DND-41 (cell line): ENCODE measurements at regions not wholly inside any gene's neighbourhood (a gene's known extent, or its start where the extent isn't known, plus 50 kb on each side); places are given as distances from the start of the nearest gene placed in this dataset.

ENCODE experiments used
- EZH2 ChIP-seq: IDR thresholded peaks from 3 replicates; pipeline ENCODE4 v1.6.1; 2012; ENCODE audit warnings: borderline replicate concordance, low read depth, mild to moderate bottlenecking, moderate library complexity, low read length, inconsistent platforms; ENCODE audit not compliant: severe bottlenecking
- TF ChIP-seq, protein P1 (sequence below): IDR thresholded peaks from 2 replicates; pipeline ENCODE4 v1.5.1; 2012; ENCODE audit warnings: borderline replicate concordance, low read length, moderate library complexity, mild to moderate bottlenecking; ENCODE audit not compliant: poor library complexity, severe bottlenecking; ENCODE audit errors: extremely low read depth

GRCh38 chr1:60769082-60769481 is 313.3 kb upstream of the NFIA start:
- TF ChIP-seq, protein P1, sequence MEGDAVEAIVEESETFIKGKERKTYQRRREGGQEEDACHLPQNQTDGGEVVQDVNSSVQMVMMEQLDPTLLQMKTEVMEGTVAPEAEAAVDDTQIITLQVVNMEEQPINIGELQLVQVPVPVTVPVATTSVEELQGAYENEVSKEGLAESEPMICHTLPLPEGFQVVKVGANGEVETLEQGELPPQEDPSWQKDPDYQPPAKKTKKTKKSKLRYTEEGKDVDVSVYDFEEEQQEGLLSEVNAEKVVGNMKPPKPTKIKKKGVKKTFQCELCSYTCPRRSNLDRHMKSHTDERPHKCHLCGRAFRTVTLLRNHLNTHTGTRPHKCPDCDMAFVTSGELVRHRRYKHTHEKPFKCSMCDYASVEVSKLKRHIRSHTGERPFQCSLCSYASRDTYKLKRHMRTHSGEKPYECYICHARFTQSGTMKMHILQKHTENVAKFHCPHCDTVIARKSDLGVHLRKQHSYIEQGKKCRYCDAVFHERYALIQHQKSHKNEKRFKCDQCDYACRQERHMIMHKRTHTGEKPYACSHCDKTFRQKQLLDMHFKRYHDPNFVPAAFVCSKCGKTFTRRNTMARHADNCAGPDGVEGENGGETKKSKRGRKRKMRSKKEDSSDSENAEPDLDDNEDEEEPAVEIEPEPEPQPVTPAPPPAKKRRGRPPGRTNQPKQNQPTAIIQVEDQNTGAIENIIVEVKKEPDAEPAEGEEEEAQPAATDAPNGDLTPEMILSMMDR: no peak
- TF ChIP-seq EZH2: no peak
